ENCODE measurements at regions not wholly inside any gene's neighbourhood (a gene's known extent, or its start where the extent isn't known, plus 50 kb on each side); places are given as distances from the start of the nearest gene placed in this dataset.
A peak's percentile ranks its signal among the peaks of the same experiment; 100 is the strongest.

- in situ Hi-C loops (cut with HindIII; ENCODE audit: extremely low pct_ligation_motif_present, low pct_unique_long_range_greater_than_20kb): loop anchor here (10.0 kb wide), 1 partner anchor 100 kb away; no protein-coding TSS in a partner anchor
- Histone ChIP-seq H3K9ac (ENCODE audit: insufficient read depth, low read depth, low read length) (no peak overlapping the region), H3K27ac (ENCODE audit: extremely low read length, insufficient read depth, low read length) (no peak overlapping the region), H3K4me2 (ENCODE audit: low read depth, low read length) (no peak overlapping the region), H3K27me3 (ENCODE audit: control insufficient read depth in 1 of 2, insufficient read depth in 2 of 2, low read length in 2 of 2) (peaks cover 0 to 2% of the 10 kb centered on the region in 2 experiments; a peak in 1 of 5 replicates), H3K4me1 (ENCODE audit: insufficient read depth, low read length) (peaks cover 42% of the 10 kb centered on the region), H4K20me1 (ENCODE audit: insufficient read depth, low read length) (0 out of 2 replicates have a peak, but pooled peaks cover 5% of the 10 kb centered on the region), H3K36me3 (replicated peaks in 1 of 2; ENCODE audit: control insufficient read depth in 1 of 2, insufficient read depth in 2 of 2, low read length in 2 of 2) (no peaks in the 10 kb centered on the region), H3K9me3 (ENCODE audit: low read length) (no peaks in the 10 kb centered on the region), H2AFZ (ENCODE audit: low read length) (no peak overlapping the region), H3K79me2 (ENCODE audit: insufficient read depth, low read length) (no peaks in the 10 kb centered on the region), H3K4me3 (replicated peaks in 1 of 3; ENCODE audit: insufficient read depth in 1 of 3, low read depth in 2 of 3, low read length in 3 of 3) (no peak overlapping the region)
- POLR2A ChIA-PET: no interaction called here
- 83% methylated on average over 9 of the region's 9 CpGs for WGBS (ENCODE audit: low lambda C conversion rate)
- no peak for FAIRE-seq
- intact Hi-C loops (cut with micrococcal nuclease; ENCODE audit: unreplicated experiment): no loop called here
- no peak for TF ChIP-seq ZSCAN31 (CRISPR knock-in tag; IDR thresholded peaks at IDR 0.05; ENCODE audit: low read depth)
- 0 out of 2 replicates have a peak, but pooled peaks have one; percentile 28 for TF ChIP-seq HES4 (CRISPR knock-in tag; IDR thresholded peaks at IDR 0.05; ENCODE audit: borderline replicate concordance)
- TF ChIP-seq PCBP2 (optimal IDR thresholded peaks at IDR 0.05; ENCODE audit: low read depth, low read length, poor library complexity, severe bottlenecking): no peak
- no TSS peak for BruUV-seq (replicated peaks)
- no peak for ATAC-seq
- CTCF ChIA-PET (ENCODE audit: low intra/inter-chr PET ratio, low total read pairs): no interaction called here
- no peak for DNase-seq (ENCODE audit: low spot score)
These were observed 113.0 kb upstream of the CIBAR2 start for GRCh38 chr16:85225257-85225656.

GRCh38 chr16:85225721-85226120 lies 113.4 kb upstream of the CIBAR2 start:
- DNase-seq (ENCODE audit: low spot score) (no peak), FAIRE-seq (no peak), ATAC-seq (no peak)
- TF ChIP-seq ZNF30 (CRISPR knock-in tag; IDR thresholded peaks at IDR 0.05) (no peak), HES4 (CRISPR knock-in tag; IDR thresholded peaks at IDR 0.05; ENCODE audit: borderline replicate concordance) (0 out of 2 replicates have a peak, but pooled peaks have one; percentile 1)
- in situ Hi-C loops (cut with HindIII; ENCODE audit: extremely low pct_ligation_motif_present, low pct_unique_long_range_greater_than_20kb) (loop anchor here (10.0 kb wide), 1 partner anchor 101 kb away; no protein-coding TSS in a partner anchor), intact Hi-C loops (cut with micrococcal nuclease; ENCODE audit: unreplicated experiment) (no loop called here)
- H3K4me3 ChIP-seq (replicated peaks in 1 of 3; ENCODE audit: insufficient read depth in 1 of 3, low read depth in 2 of 3, low read length in 3 of 3): no peak overlapping the region
- CTCF ChIA-PET (ENCODE audit: low intra/inter-chr PET ratio, low total read pairs): no interaction called here
- no peak overlapping the region for H3K9ac ChIP-seq (ENCODE audit: insufficient read depth, low read depth, low read length)
- 0 out of 2 replicates have a peak, but pooled peaks cover 5% of the 10 kb centered on the region for H4K20me1 ChIP-seq (ENCODE audit: insufficient read depth, low read length)
- H2AFZ ChIP-seq (ENCODE audit: low read length): no peak overlapping the region
- no peaks in the 10 kb centered on the region for H3K36me3 ChIP-seq (replicated peaks in 1 of 2; ENCODE audit: control insufficient read depth in 1 of 2, insufficient read depth in 2 of 2, low read length in 2 of 2)
- H3K9me3 ChIP-seq (ENCODE audit: low read length): no peaks in the 10 kb centered on the region
- H3K4me2 ChIP-seq (ENCODE audit: low read depth, low read length): no peak overlapping the region
- POLR2A ChIA-PET: no interaction called here
- no TSS peak for BruUV-seq (replicated peaks)
- WGBS (ENCODE audit: low lambda C conversion rate): 80% methylated on average over 4 of the region's 4 CpGs
- 0 out of 5 replicates have a peak, but pooled peaks cover 0 to 2% of the 10 kb centered on the region in 2 experiments for H3K27me3 ChIP-seq (ENCODE audit: control insufficient read depth in 1 of 2, insufficient read depth in 2 of 2, low read length in 2 of 2)
- no peaks in the 10 kb centered on the region for H3K79me2 ChIP-seq (ENCODE audit: insufficient read depth, low read length)
- H3K27ac ChIP-seq (ENCODE audit: extremely low read length, insufficient read depth, low read length): no peak overlapping the region
- peaks cover 37% of the 10 kb centered on the region for H3K4me1 ChIP-seq (ENCODE audit: insufficient read depth, low read length)
